GM12873 (cell line): ENCODE measurements at regions not wholly inside any gene's neighbourhood (a gene's known extent, or its start where the extent isn't known, plus 50 kb on each side); places are given as distances from the start of the nearest gene placed in this dataset.

Source experiments
- TF ChIP-seq, protein P1 (sequence below): IDR thresholded peaks from 2 replicates; pipeline ENCODE4 v1.5.1; 2012; ENCODE audit warnings: low read depth, mild to moderate bottlenecking, moderate library complexity, low read length, control low read depth; ENCODE audit not compliant: insufficient read depth; ENCODE audit errors: missing control alignments

DNA sequence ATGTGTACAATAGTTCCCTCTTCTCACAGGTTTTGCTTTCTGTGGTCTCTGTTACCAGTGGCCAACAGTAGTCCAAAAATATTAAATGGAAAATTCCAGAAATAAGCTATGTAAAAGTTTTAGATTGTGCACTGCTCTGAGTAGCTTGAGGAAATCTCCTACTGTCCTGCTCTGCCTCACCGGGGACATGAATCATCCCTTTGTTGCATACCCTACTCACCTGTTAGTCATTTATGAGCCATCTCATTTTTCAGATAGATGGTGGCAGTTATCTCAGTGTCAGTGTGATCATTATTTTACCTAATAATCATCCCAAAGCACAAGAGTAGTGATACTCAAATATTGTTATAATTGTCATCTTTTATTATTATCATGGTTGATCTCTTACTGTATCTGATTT is 688.1 kb downstream of the PLA2G4A start:
- TF ChIP-seq, protein P1, sequence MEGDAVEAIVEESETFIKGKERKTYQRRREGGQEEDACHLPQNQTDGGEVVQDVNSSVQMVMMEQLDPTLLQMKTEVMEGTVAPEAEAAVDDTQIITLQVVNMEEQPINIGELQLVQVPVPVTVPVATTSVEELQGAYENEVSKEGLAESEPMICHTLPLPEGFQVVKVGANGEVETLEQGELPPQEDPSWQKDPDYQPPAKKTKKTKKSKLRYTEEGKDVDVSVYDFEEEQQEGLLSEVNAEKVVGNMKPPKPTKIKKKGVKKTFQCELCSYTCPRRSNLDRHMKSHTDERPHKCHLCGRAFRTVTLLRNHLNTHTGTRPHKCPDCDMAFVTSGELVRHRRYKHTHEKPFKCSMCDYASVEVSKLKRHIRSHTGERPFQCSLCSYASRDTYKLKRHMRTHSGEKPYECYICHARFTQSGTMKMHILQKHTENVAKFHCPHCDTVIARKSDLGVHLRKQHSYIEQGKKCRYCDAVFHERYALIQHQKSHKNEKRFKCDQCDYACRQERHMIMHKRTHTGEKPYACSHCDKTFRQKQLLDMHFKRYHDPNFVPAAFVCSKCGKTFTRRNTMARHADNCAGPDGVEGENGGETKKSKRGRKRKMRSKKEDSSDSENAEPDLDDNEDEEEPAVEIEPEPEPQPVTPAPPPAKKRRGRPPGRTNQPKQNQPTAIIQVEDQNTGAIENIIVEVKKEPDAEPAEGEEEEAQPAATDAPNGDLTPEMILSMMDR, result no peak

DNA sequence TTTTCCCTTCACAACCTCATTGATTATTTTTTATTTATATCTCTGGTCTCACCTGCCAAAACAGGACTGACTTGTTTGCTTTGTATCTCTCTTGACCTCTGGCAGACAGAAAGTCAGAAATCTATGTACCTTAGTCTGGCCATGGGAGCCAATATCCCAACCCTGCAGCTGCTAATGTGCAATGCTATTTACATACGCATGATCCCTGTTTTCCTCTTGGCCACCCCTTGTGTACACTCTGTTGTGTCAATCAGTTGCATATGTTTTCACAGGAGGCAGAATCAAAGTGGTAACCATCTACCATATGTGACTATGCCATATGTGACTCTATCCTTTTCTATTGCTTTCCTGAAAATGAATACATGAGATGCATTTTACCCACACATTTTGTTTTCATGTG is 688.8 kb downstream of the PLA2G4A start:
- TF ChIP-seq, protein P1, result no peak

- TF ChIP-seq, protein P1, result no peak
These were observed 698.6 kb downstream of the PLA2G4A start for GRCh38 chr1:187527346-187527745.

GRCh38 chr1:187537936-187538335 is 709.2 kb downstream of the PLA2G4A start:
- TF ChIP-seq, protein P1, result no peak

DNA sequence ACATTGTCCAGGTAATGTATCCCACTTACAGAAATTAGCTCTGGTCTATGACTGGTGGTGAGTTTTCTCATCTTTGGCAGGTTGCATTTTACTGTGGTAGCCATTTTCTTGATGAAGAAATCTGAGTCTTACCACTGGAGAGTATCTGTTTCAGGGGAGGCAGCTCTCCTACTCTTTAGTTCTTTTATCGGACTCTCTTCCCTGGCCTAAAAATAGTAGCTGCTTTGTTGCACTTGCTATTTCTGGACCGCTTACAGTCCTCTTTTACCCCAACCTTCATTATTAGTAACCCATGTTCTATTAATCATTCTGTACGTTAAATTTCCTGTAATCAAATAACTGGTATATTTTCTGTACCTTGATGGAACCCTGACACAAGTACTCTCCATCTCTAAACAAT is 720.8 kb downstream of the PLA2G4A start:
- TF ChIP-seq, protein P1, result no peak

- TF ChIP-seq, protein P1, result no peak
These were observed 722.3 kb downstream of the PLA2G4A start for GRCh38 chr1:187551061-187551460.

DNA sequence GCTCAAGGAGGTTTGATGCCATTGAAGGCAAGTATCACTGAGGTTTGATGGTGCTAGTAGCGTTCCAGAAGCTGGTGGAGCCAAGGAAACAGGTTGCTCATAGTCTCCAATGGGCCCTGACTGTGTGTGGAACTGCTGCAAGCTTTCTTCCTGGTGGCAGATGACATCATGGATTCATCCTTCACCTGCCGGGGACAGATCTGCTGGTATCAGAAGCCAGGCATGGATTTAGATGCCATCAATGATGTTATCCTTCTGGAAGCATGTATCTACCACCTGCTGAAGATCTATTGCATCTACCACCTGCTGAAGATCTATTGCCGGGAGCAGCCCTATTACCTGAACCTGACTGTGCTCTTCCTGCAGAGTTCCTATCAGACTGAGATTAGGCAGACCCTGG is 734.4 kb downstream of the PLA2G4A start:
- TF ChIP-seq, protein P1, result no peak
